Globus pallidus (tissue), 1 donor: ENCODE measurements at regions not wholly inside any gene's neighbourhood (a gene's known extent, or its start where the extent isn't known, plus 50 kb on each side); places are given as distances from the start of the nearest gene placed in this dataset.
"Not testable (repeated sequence)": the region's sequence is repeated elsewhere in the genome, so short reads cannot be mapped to it uniquely, and the experiment has no call there.

ENCODE experiments used
- DNase-seq: peaks from one replicate; pipeline ENCODE4 v3.0.0-alpha.2; 2015; ENCODE audit warnings: low spot score

- DNase-seq, result no peak
Measured at GRCh38 chr2:239660390-239661230, 259.8 kb upstream of the HDAC4 start.

GRCh38 chr2:239657992-239658391 is 257.2 kb upstream of the HDAC4 start:
- DNase-seq, result no peak

- DNase-seq, result no peak
Measured at GRCh38 chr2:239657236-239657635, 256.4 kb upstream of the HDAC4 start.

- no peak for DNase-seq
Measured at GRCh38 chr2:239654266-239654665, 253.4 kb upstream of the HDAC4 start.

GRCh38 chr2:239651859-239652258 is 251.0 kb upstream of the HDAC4 start:
- no peak for DNase-seq

- no peak for DNase-seq
Measured at GRCh38 chr2:239650674-239651073, 249.9 kb upstream of the HDAC4 start.

- DNase-seq, result no peak
Measured at GRCh38 chr2:239649309-239649708, 248.5 kb upstream of the HDAC4 start.

- no peak for DNase-seq
Measured at GRCh38 chr2:239648607-239649006, 247.8 kb upstream of the HDAC4 start.

GRCh38 chr2:239647052-239647819 is 246.4 kb upstream of the HDAC4 start:
- no peak for DNase-seq

- no peak for DNase-seq
Measured at GRCh38 chr2:239646184-239646583, 245.4 kb upstream of the HDAC4 start.

GRCh38 chr2:239644594-239644993 is 243.8 kb upstream of the HDAC4 start:
- DNase-seq, result not testable (repeated sequence)

GRCh38 chr2:239644011-239644410 is 243.2 kb upstream of the HDAC4 start:
- no peak for DNase-seq

- no peak for DNase-seq
Measured at GRCh38 chr2:239642406-239643004, 241.7 kb upstream of the HDAC4 start.

GRCh38 chr2:239641904-239642303 is 241.1 kb upstream of the HDAC4 start:
- not testable (repeated sequence) for DNase-seq

- no peak for DNase-seq
Measured at GRCh38 chr2:239640676-239641578, 240.1 kb upstream of the HDAC4 start.

GRCh38 chr2:239640210-239640609 is 239.4 kb upstream of the HDAC4 start:
- no peak for DNase-seq

- DNase-seq, result no peak
Measured at GRCh38 chr2:239639421-239640185, 238.8 kb upstream of the HDAC4 start.

- no peak for DNase-seq
Measured at GRCh38 chr2:239638376-239638775, 237.6 kb upstream of the HDAC4 start.

- DNase-seq, result no peak
Measured at GRCh38 chr2:239636808-239637207, 236.0 kb upstream of the HDAC4 start.

- no peak for DNase-seq
Measured at GRCh38 chr2:239634769-239635168, 233.9 kb upstream of the HDAC4 start.
